GM12878 (cell line): ENCODE measurements at regions not wholly inside any gene's neighbourhood (a gene's known extent, or its start where the extent isn't known, plus 50 kb on each side); places are given as distances from the start of the nearest gene placed in this dataset.

Experiments
- ATAC-seq: fragments of 200-7000 bp; cut with Tn5 transposase; 3 replicates; pipeline ENCODE4 v1.9.1; 2020; ENCODE audit warnings: mild to moderate bottlenecking, moderate library complexity
- BruUV-seq: library from RNA; stranded (reverse); fragments of 400-500 nt; replicated peaks from 2 replicates; lab custom pipeline; 2021; lab: Mats Ljungman, UMichigan
- CTCF ChIA-PET: fragments of 300-600 bp; sonication (Branson Sonifier 250); formaldehyde crosslinking; extraction: SDS; loops from one replicate; lab custom pipeline; 2021; ENCODE audit warnings: inconsistent platforms; lab: Yijun Ruan, JAX
- POLR2A ChIA-PET: fragments of 350-600 bp; formaldehyde crosslinking; extraction: SDS; loops from one replicate; lab custom pipeline; 2021; ENCODE audit warnings: inconsistent platforms; lab: Charles Lee
- RAD21 ChIA-PET: fragments of 300-600 bp; sonication (Branson Sonifier 250); formaldehyde crosslinking; loops from one replicate; lab custom pipeline; 2023; ENCODE audit warnings: antibody characterized with exemption; ENCODE audit not compliant: unreplicated experiment; lab: Charles Lee
- SMC1A ChIA-PET: fragments of 300-600 bp; sonication (Branson Sonifier 250); formaldehyde crosslinking; loops from one replicate; lab custom pipeline; 2023; ENCODE audit not compliant: unreplicated experiment, uncharacterized antibody; lab: Charles Lee
- DNase-seq: peaks from one replicate; pipeline ENCODE4 v3.0.0-alpha.2; 2011; ENCODE audit warnings: low read depth, low spot score
- FAIRE-seq: peaks from 3 replicates; lab custom pipeline; 2011; peaks lifted over from hg19 to GRCh38; lab: Jason Lieb, UNC
- H2AFZ ChIP-seq: 2 replicates; pipeline ENCODE4 v1.6.0; 2011; ENCODE audit warnings: low read depth, low read length, control low read depth; ENCODE audit not compliant: control insufficient read depth
- H3K27ac ChIP-seq: 2 replicates; pipeline ENCODE4 v1.5.1; 2011; ENCODE audit warnings: control low read depth; ENCODE audit not compliant: control insufficient read depth, insufficient read depth
- H3K27me3 ChIP-seq, 2 experiments: replicated peaks in 1 of 2; 2 replicates each; pipeline versions ENCODE4 v1.6.0 to v1.6.1; 2011; ENCODE audit warnings: low read length in 1 of 2; ENCODE audit not compliant: control insufficient read depth in 2 of 2, insufficient read depth in 2 of 2
- H3K36me3 ChIP-seq, 2 experiments: 2 replicates each; pipeline ENCODE4 v1.5.1; 2011; ENCODE audit warnings: low read length in 1 of 2; ENCODE audit not compliant: control insufficient read depth in 2 of 2, insufficient read depth in 2 of 2
- H3K4me1 ChIP-seq: 2 replicates; pipeline ENCODE4 v1.6.1; 2011; ENCODE audit warnings: mild to moderate bottlenecking, low read length, moderate library complexity, mixed read lengths; ENCODE audit not compliant: control insufficient read depth, insufficient read depth
- H3K4me2 ChIP-seq: 2 replicates; pipeline ENCODE4 v1.6.0; 2011; ENCODE audit warnings: control low read depth; ENCODE audit not compliant: control insufficient read depth, insufficient read depth
- H3K4me3 ChIP-seq: fragments of 200-600 bp; sonication (generic); 2 replicates; pipeline ENCODE4 v1.5.1; 2016
- H3K79me2 ChIP-seq: 2 replicates; pipeline ENCODE4 v1.6.0; 2011; ENCODE audit warnings: low read length; ENCODE audit not compliant: control insufficient read depth, insufficient read depth
- H3K9ac ChIP-seq: 2 replicates; pipeline ENCODE4 v1.8.0; 2011; ENCODE audit warnings: low read length, control low read depth, mixed read lengths; ENCODE audit not compliant: control insufficient read depth, insufficient read depth
- H3K9me3 ChIP-seq: replicated peaks from 3 replicates; pipeline ENCODE4 v1.5.1; 2011; ENCODE audit warnings: mild to moderate bottlenecking, low read length; ENCODE audit not compliant: control insufficient read depth, insufficient read depth
- H4K20me1 ChIP-seq: 2 replicates; pipeline ENCODE4 v1.6.0; 2011; ENCODE audit not compliant: control insufficient read depth, insufficient read depth
- BACH1 ChIP-seq: fragments of 450-650 bp; IDR thresholded peaks from 2 replicates; pipeline ENCODE4 v1.6.1; 2017; ENCODE audit warnings: mild to moderate bottlenecking, borderline replicate concordance
- BMI1 ChIP-seq: fragments of 450-650 bp; IDR thresholded peaks from 2 replicates; pipeline ENCODE4 v1.6.1; 2016; ENCODE audit warnings: mild to moderate bottlenecking, moderate library complexity, borderline replicate concordance
- EGR1 ChIP-seq, 2 experiments: IDR thresholded peaks; 1 replicate in 1 of 2; 2 replicates in 1 of 2; pipeline ENCODE4 v1.6.1; 2011 to 2012; ENCODE audit warnings: low read depth in 2 of 2, low read length in 2 of 2, borderline replicate concordance in 1 of 2, mild to moderate bottlenecking in 1 of 2, moderate library complexity in 1 of 2
- JUNB ChIP-seq: IDR thresholded peaks from 2 replicates; pipeline ENCODE4 v1.6.1; 2016; ENCODE audit warnings: antibody characterized with exemption, mild to moderate bottlenecking
- NRF1 ChIP-seq: conservative IDR thresholded peaks from 2 replicates; pipeline ENCODE4 v1.6.1; 2011; ENCODE audit warnings: mild to moderate bottlenecking, low read depth, low read length, improper control_type of control experiment
- POLR2A ChIP-seq: IDR thresholded peaks from 2 replicates; pipeline ENCODE4 v1.6.1; 2011; ENCODE audit warnings: low read depth, mild to moderate bottlenecking, low read length
- RCOR1 ChIP-seq: conservative IDR thresholded peaks from 2 replicates; pipeline ENCODE4 v1.6.1; 2012; ENCODE audit warnings: low read depth, low read length, improper control_type of control experiment
- SUZ12 ChIP-seq: fragments of 200-600 bp; sonication (generic); IDR thresholded peaks from one replicate; pipeline ENCODE4 v1.6.1; 2018; ENCODE audit warnings: antibody characterized with exemption, mild to moderate bottlenecking; ENCODE audit not compliant: unreplicated experiment
- ZSCAN29 ChIP-seq: fragments of 450-650 bp; IDR thresholded peaks from 2 replicates; pipeline ENCODE4 v1.6.1; 2017; ENCODE audit warnings: mild to moderate bottlenecking, moderate library complexity
- WGBS: methylation state at CpG from one replicate; pipeline ENCODE4 v1.1.6; 2016; ENCODE audit warnings: low lambda C conversion rate; ENCODE audit not compliant: insufficient replicate concordance, insufficient coverage; ENCODE audit errors: missing lambda C conversion rate; 5-methylcytosine and 5-hydroxymethylcytosine counted together
- in situ Hi-C: fragments of 300-500 bp; cut with MboI; formaldehyde crosslinking; loops from 9 replicates; pipeline ENCODE4 v1.14.3; 2018; ENCODE audit warnings: mixed read lengths
- intact Hi-C: fragments of 100-400 bp; cut with micrococcal nuclease; formaldehyde crosslinking; loops from one replicate; pipeline ENCODE4 v1.14.2; 2022; ENCODE audit not compliant: unreplicated experiment
- TF ChIP-seq, protein P1 (sequence below): fragments of 450-650 bp; IDR thresholded peaks from 2 replicates; pipeline ENCODE4 v1.6.1; 2017; ENCODE audit warnings: low read depth, mild to moderate bottlenecking, moderate library complexity
- TF ChIP-seq, protein P2 (sequence below): fragments of 450-650 bp; IDR thresholded peaks from 2 replicates; pipeline ENCODE4 v1.6.1; 2018; ENCODE audit warnings: mild to moderate bottlenecking, low read depth, moderate library complexity; ENCODE audit not compliant: partially characterized antibody
- TF ChIP-seq, protein P3 (sequence below): IDR thresholded peaks from 2 replicates; pipeline ENCODE4 v1.6.1; 2011; ENCODE audit warnings: low read depth, low read length, improper control_type of control experiment, borderline replicate concordance
- TF ChIP-seq, protein P4 (sequence below): IDR thresholded peaks from 2 replicates; pipeline ENCODE4 v1.6.1; 2011; ENCODE audit warnings: low read depth, mild to moderate bottlenecking, low read length, moderate library complexity, borderline replicate concordance; ENCODE audit errors: extremely low read depth

DNA sequence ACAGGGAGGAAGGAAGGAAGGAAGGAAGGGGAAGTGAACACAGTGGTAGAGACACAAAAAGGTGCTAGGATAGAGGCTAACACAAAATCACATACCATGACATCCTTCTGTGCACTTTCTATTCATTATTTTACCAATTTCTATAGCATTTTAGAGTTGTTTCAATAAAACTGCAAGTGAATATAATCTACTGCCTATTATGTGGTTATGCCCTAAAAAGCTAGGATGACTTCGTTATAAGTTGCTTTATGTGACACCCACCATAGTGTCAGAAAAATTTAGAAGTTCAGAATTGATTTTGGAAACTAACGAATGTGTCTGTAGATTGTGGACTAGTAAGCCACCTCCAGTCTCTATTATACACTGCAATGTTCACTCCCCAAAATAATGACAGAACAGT is 59.4 kb upstream of the EDNRA start (continued):
- TF ChIP-seq ZSCAN29 = no peak

DNA sequence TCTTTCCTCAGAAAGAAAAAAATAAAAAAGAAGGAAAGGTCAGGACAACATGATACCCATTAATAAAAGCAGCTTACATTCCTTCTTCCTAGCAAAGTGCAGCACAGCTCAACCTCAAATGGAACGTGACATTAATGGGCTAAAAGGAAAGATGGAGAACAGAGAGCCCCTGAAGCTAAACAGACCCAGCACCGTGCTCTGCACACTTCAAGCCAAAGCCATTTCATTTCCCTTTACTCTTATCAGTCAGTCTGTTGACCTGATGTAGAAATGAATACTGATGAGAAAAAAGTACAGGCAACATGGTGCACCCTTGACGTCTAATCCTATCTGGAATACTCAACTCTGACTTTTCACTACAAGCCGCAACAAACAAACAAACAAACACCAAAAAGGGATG is 57.7 kb upstream of the EDNRA start:
- ChIA-PET RAD21 (no interaction called here), POLR2A (no interaction called here), CTCF (interaction anchor here (0.7 kb wide), 1 partner anchor 1564 kb away, joined by 3 read pairs; no protein-coding TSS in a partner anchor), SMC1A (no interaction called here)
- Histone ChIP-seq H3K27me3 (no peaks in the 10 kb centered on the region; a peak in 1 of 4 replicates), H3K9me3 (no peaks in the 10 kb centered on the region), H3K27ac (no peak overlapping the region), H3K36me3 (no peaks in the 10 kb centered on the region), H4K20me1 (no peaks in the 10 kb centered on the region), H3K79me2 (no peaks in the 10 kb centered on the region), H3K4me1 (no peaks in the 10 kb centered on the region), H3K4me3 (no peak overlapping the region), H3K4me2 (no peak overlapping the region), H2AFZ (no peak overlapping the region), H3K9ac (no peak overlapping the region)
- BruUV-seq = no TSS peak
- no peak for FAIRE-seq
- in situ Hi-C loops (no loop called here), intact Hi-C loops (no loop called here)
- DNase-seq = no peak
- no peak for TF ChIP-seq JUNB
- TF ChIP-seq, protein P1, sequence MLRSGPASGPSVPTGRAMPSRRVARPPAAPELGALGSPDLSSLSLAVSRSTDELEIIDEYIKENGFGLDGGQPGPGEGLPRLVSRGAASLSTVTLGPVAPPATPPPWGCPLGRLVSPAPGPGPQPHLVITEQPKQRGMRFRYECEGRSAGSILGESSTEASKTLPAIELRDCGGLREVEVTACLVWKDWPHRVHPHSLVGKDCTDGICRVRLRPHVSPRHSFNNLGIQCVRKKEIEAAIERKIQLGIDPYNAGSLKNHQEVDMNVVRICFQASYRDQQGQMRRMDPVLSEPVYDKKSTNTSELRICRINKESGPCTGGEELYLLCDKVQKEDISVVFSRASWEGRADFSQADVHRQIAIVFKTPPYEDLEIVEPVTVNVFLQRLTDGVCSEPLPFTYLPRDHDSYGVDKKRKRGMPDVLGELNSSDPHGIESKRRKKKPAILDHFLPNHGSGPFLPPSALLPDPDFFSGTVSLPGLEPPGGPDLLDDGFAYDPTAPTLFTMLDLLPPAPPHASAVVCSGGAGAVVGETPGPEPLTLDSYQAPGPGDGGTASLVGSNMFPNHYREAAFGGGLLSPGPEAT = no peak
- TF ChIP-seq SUZ12 = no peak
- TF ChIP-seq, protein P2, sequence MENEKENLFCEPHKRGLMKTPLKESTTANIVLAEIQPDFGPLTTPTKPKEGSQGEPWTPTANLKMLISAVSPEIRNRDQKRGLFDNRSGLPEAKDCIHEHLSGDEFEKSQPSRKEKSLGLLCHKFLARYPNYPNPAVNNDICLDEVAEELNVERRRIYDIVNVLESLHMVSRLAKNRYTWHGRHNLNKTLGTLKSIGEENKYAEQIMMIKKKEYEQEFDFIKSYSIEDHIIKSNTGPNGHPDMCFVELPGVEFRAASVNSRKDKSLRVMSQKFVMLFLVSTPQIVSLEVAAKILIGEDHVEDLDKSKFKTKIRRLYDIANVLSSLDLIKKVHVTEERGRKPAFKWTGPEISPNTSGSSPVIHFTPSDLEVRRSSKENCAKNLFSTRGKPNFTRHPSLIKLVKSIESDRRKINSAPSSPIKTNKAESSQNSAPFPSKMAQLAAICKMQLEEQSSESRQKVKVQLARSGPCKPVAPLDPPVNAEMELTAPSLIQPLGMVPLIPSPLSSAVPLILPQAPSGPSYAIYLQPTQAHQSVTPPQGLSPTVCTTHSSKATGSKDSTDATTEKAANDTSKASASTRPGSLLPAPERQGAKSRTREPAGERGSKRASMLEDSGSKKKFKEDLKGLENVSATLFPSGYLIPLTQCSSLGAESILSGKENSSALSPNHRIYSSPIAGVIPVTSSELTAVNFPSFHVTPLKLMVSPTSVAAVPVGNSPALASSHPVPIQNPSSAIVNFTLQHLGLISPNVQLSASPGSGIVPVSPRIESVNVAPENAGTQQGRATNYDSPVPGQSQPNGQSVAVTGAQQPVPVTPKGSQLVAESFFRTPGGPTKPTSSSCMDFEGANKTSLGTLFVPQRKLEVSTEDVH = no peak
- TF ChIP-seq, protein P3, sequence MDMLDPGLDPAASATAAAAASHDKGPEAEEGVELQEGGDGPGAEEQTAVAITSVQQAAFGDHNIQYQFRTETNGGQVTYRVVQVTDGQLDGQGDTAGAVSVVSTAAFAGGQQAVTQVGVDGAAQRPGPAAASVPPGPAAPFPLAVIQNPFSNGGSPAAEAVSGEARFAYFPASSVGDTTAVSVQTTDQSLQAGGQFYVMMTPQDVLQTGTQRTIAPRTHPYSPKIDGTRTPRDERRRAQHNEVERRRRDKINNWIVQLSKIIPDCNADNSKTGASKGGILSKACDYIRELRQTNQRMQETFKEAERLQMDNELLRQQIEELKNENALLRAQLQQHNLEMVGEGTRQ = no peak
- no peak for TF ChIP-seq POLR2A
- TF ChIP-seq EGR1 (IDR thresholded peaks at IDR 0.05; ENCODE audit: borderline replicate concordance in 1 of 2, low read depth in 2 of 2, low read length in 2 of 2) = no peak
- no peak for TF ChIP-seq RCOR1
- no peak for TF ChIP-seq BACH1
- TF ChIP-seq NRF1 = no peak
- no peak for TF ChIP-seq BMI1
- TF ChIP-seq, protein P4, sequence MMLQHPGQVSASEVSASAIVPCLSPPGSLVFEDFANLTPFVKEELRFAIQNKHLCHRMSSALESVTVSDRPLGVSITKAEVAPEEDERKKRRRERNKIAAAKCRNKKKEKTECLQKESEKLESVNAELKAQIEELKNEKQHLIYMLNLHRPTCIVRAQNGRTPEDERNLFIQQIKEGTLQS = no peak
- WGBS = 32% methylated on average over 4 of the region's 4 CpGs
- ATAC-seq = no peak
